Breast epithelium (tissue), 3 donors: ENCODE measurements at regions not wholly inside any gene's neighbourhood (a gene's known extent, or its start where the extent isn't known, plus 50 kb on each side); places are given as distances from the start of the nearest gene placed in this dataset.

ENCODE experiments used
- CTCF ChIP-seq, 3 donors: fragments of 450-650 bp; IDR thresholded peaks; one replicate each; pipeline ENCODE4 v1.5.1; 2016 to 2017; ENCODE audit warnings: antibody characterized with exemption in 3 of 3, mild to moderate bottlenecking in 3 of 3, moderate library complexity in 3 of 3
- POLR2A ChIP-seq: fragments of 450-650 bp; IDR thresholded peaks from one replicate; pipeline ENCODE4 v1.6.1; 2016; ENCODE audit warnings: antibody characterized with exemption, mild to moderate bottlenecking, moderate library complexity
- POLR2AphosphoS5 ChIP-seq, 3 donors: sonication (generic); formaldehyde crosslinking; IDR thresholded peaks; one replicate each; pipeline ENCODE4 v1.6.1; 2017; ENCODE audit warnings: antibody characterized with exemption in 3 of 3

GRCh38 chr2:41894563-41895333 lies 153.1 kb upstream of the PKDCC start:
- TF ChIP-seq CTCF (IDR thresholded peaks at IDR 0.05): no peak
- no peak for TF ChIP-seq POLR2AphosphoS5 (IDR thresholded peaks at IDR 0.05)
- TF ChIP-seq POLR2A: no peak
